ENCODE measurements at regions not wholly inside any gene's neighbourhood (a gene's known extent, or its start where the extent isn't known, plus 50 kb on each side); places are given as distances from the start of the nearest gene placed in this dataset.

DNA sequence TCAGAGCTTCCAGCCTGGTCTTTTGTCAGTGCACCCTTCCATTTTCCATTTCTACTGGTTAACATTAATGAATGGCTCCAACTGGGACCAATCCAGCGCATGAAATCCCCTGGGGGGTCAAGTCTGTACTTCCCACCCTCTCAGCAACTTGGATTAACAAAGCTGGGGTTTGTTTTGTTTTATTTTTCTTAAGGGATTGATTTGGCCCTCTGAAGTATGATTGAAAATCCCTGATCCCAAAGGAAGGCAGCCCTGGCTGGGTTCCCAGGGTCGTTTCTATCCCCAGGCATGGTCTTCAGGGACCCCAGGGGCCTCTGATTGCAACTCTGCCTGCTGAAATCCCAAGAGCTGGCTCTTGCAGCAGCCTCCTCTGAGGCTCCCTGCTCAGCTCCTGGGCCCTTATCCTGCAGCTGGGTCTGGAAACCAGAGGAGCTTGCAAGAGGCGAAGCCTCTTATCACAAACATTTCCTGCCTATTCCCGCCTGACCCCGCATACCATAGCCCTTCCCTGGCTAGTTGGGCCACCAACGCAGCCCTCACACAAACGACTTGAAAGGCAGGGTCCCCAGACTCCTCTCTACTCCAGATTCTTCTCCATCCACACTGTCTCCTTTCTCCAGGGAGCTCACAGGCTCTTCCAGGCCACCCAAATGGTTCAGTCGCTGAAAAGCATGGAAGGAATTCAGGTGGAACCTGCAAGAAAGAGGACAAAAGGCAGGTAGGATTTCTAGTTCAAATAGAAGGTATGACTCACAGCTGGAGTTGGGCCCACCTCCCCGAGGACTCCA lies 109.7 kb upstream of the PKDCC start:
- DNase-seq (ENCODE audit: low read depth) = no peak
- TF ChIP-seq, protein P1, sequence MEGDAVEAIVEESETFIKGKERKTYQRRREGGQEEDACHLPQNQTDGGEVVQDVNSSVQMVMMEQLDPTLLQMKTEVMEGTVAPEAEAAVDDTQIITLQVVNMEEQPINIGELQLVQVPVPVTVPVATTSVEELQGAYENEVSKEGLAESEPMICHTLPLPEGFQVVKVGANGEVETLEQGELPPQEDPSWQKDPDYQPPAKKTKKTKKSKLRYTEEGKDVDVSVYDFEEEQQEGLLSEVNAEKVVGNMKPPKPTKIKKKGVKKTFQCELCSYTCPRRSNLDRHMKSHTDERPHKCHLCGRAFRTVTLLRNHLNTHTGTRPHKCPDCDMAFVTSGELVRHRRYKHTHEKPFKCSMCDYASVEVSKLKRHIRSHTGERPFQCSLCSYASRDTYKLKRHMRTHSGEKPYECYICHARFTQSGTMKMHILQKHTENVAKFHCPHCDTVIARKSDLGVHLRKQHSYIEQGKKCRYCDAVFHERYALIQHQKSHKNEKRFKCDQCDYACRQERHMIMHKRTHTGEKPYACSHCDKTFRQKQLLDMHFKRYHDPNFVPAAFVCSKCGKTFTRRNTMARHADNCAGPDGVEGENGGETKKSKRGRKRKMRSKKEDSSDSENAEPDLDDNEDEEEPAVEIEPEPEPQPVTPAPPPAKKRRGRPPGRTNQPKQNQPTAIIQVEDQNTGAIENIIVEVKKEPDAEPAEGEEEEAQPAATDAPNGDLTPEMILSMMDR (conservative IDR thresholded peaks at IDR 0.05; ENCODE audit: low read depth, low read length) = no peak
- H3K4me3 ChIP-seq (ENCODE audit: low read depth, low read length) = no peak overlapping the region

DNA sequence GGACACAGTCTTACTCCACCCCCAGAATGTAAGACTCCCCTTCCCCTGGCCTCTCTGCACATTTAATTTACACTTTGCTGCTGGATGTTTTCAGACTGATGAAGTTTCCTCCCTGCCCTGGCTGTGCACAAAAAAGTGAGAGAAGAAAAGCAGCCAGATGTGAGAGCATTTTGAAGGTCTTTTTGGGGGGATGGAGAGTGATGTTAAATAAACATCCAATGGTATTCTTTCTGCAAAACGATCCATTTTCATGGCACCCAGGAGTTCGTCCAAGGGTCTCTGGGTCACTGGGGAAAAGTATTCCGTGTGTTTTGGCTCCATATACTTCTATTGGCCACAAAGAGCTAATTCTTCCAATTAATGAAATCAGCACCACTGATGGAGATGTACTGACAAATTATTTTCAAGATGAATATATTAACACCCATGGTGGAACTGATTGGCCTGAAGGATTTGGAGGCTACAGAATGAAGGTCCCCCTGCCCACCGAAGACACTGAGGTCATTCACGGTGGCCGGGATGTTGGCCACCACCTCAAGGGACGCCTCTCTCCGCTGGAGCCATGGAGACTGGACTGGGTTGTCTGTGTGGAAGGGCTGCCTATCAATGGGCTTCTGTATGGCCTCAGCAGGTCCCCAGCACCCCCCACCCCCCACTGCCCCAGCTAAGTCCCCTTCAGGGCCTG lies 107.6 kb upstream of the PKDCC start:
- TF ChIP-seq, protein P1 (conservative IDR thresholded peaks at IDR 0.05; ENCODE audit: low read depth, low read length) = no peak
- no peak overlapping the region for H3K4me3 ChIP-seq (ENCODE audit: low read depth, low read length)
- no peak for DNase-seq (ENCODE audit: low read depth)

DNA sequence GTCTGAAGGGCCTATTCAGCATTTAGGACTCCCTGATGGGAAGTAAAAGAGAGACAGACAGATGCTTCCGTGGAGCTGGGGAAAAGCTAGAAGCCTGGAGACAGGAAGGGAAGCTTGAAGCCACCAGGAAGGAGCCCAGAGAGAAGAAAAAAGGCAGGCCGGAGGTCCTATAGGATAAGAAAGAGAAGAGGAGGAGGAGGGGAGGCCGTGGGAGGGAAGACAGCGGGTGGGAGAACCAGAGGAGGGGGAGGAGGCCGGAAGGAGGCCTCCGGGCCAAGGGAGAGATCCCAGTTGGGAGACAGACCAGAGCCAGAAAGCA lies 107.1 kb upstream of the PKDCC start:
- TF ChIP-seq, protein P1 (conservative IDR thresholded peaks at IDR 0.05; ENCODE audit: low read depth, low read length) = no peak
- DNase-seq (ENCODE audit: low read depth) = no peak

DNA sequence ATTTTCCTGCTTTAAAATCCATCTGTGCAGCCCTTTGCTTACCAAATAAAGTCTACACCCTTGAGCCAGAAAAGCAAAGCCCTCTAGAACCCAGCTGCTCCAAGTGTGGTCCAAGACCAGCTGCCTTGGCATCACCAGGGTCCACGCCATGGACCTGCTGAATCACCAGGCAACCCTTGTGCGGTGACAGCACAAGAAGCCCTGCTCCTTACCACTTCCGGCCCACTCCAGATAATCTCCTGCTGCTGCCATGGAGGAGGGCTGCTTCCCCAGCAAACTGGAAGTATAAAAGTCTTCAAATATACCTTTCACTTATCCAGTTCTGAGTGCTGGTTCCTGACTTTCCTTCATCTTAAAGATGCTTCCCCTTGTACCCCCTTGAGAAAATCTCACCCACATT lies 106.0 kb upstream of the PKDCC start:
- DNase-seq (ENCODE audit: low read depth) = no peak
- TF ChIP-seq, protein P1 (conservative IDR thresholded peaks at IDR 0.05; ENCODE audit: low read depth, low read length) = no peak
- no peak overlapping the region for H3K4me3 ChIP-seq (ENCODE audit: low read depth, low read length)

More for the DNA sequence above, 107.1 kb upstream of the PKDCC start:
- no peak overlapping the region for H3K4me3 ChIP-seq (ENCODE audit: low read depth, low read length)

DNA sequence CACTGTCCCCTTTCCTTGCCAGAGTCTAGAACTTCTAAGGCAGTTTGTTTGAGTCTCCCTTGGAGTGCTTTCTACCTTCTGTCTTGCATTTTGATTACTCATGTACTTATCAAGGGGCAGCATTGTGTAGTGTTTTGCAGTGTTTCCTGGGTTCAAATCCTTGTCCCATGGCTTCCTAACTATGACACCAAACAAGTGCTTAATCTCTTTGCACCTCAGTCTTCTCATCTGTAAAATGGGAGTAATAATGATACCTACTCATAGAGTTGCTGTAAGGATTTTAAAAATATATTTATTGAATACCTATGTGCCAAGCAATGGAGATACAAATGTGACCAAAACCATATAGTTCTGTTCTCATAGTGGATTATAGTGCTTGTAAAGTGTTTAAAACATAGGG lies 105.5 kb upstream of the PKDCC start:
- TF ChIP-seq, protein P1 (conservative IDR thresholded peaks at IDR 0.05; ENCODE audit: low read depth, low read length) = no peak
- DNase-seq (ENCODE audit: low read depth) = no peak
- H3K4me3 ChIP-seq (ENCODE audit: low read depth, low read length) = no peak overlapping the region

DNA sequence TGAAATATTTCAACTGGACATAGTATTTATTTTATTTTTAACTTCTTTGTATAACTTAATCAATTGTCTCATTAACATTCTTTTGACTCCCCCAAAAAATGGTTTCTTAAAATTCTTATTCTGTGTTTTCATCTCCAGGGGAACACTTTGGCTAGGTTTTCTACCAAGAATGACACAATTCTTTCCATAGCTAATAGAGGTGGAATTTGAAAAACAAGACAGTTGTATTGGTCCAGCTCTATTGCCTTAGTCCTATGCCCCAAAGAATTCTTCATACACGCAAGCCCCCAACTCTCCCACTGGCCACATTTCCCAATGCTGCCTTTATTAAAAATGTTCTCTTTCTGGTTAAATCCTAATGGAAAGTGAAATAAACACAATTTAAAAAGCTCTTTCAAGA lies 104.7 kb upstream of the PKDCC start:
- TF ChIP-seq, protein P1 (conservative IDR thresholded peaks at IDR 0.05; ENCODE audit: low read depth, low read length) = no peak
- DNase-seq (ENCODE audit: low read depth) = no peak

More for the DNA sequence above, 104.7 kb upstream of the PKDCC start:
- no peak overlapping the region for H3K4me3 ChIP-seq (ENCODE audit: low read depth, low read length)

All from epithelial cell of proximal tubule (primary cell).